NCI-H82 treated with DMSO at 0.1 percent for 48 hours (cell line): ENCODE measurements at regions not wholly inside any gene's neighbourhood (a gene's known extent, or its start where the extent isn't known, plus 50 kb on each side); places are given as distances from the start of the nearest gene placed in this dataset.
"Not testable (repeated sequence)": the region's sequence is repeated elsewhere in the genome, so short reads cannot be mapped to it uniquely, and the experiment has no call there.

Experiments
- DNase-seq: peaks from one replicate; lab custom pipeline; 2025; ENCODE audit not compliant: unreplicated experiment; lab: John Stamatoyannopoulos, UW

DNA sequence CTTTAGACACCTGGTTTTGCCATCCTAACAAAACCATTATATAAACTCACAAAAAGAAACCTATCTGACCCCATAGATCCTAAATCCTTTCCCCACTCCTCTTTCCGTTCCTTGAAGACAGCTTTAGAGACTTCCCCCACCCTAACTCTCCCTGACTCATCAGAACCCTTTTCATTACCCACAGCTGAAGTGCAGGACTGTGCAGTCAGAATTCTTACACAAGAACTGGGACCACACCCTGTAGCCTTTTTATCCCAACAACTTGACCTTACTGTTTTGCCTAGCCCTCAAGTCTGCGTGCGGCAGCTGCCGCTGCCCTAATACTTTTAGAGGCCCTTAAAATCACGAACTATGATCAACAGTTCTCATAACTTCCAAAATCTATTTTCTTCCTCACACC is 254.9 kb upstream of the GULP1 start:
- DNase-seq, result not testable (repeated sequence)

GRCh38 chr2:188039307-188039706 is 252.4 kb upstream of the GULP1 start:
- DNase-seq, result no peak

DNA sequence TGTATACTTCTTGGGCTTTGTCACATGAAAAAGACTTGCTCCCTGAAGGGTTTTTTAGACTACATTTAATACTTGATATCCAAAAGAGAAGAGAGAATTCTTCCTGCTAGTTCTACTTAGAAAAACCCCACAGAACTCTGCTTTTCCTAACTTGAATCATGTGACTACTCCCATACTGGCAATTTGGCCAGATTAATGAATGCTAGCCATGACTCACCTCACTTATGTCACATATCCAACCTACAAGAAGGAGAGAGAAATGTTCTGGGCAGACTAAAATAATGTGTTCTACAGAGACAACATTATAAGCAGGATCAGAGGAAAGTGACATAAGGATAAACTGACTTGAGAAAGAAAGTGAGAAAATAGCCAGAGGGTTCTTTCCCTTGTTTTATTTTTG is 249.3 kb upstream of the GULP1 start:
- no peak for DNase-seq

- DNase-seq, result no peak
Measured at GRCh38 chr2:188045016-188045415, 246.7 kb upstream of the GULP1 start.

- DNase-seq, result no peak
Measured at GRCh38 chr2:188046437-188046836, 245.2 kb upstream of the GULP1 start.

DNA sequence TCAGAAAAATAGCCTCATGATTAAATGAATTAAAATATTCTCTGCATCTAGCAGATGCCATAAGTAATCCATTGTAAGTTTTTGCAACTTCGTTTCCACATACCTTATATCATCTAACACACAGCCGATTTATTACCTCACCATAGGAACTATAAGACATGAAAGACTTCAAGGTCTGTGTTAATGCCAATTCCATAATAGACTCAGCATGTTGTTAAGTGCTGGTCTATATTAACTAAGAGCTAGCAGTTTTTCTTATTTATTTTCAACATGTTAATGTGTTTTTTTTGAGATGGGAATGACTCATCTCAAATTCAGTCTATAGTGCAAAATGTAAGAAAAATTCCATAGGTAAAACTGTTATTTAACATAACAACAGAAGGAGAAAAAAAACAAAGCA is 243.9 kb upstream of the GULP1 start:
- DNase-seq, result no peak

DNA sequence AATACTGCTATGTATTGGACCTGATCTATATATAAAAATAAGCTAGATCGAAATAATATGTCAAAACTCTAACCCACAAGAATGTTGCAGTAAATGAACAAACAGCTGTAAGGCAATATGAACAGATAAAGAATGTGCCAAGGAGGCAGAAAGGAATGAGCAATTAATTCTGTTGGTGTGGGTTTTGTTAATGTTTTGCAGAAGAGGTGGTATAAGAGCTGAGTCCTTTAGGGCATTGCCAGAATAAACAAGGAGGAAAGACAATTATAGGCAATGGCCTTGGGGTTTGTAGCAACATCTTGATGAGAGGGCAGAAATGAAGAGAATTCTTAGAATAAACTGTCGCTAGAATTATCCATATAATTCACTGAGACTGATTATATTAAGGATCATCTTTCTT is 240.9 kb upstream of the GULP1 start:
- DNase-seq, result no peak

GRCh38 chr2:188051706-188052105 is 240.0 kb upstream of the GULP1 start:
- DNase-seq, result no peak

DNA sequence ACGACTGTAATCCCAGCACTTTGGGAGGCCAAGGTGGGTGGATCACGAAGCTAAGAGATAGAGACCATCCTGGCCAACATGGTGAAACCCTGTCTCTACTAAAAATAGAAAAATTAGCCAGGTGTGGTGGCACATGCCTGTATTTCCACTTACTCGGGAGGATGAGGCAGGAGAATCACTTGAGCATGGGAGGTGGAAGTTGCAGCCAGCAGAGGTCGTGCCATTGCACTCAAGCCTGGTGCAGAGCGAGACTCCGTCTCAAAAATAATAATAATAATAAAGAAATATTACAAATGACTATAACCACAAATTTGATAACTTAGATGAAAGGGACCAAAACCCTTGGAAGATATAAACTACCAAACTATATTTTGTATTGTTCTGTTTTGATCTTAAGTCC is 226.3 kb upstream of the GULP1 start:
- DNase-seq, result no peak

- DNase-seq, result no peak
Measured at GRCh38 chr2:188068093-188068492, 223.6 kb upstream of the GULP1 start.

GRCh38 chr2:188076149-188077056 is 215.3 kb upstream of the GULP1 start:
- DNase-seq, result no peak

DNA sequence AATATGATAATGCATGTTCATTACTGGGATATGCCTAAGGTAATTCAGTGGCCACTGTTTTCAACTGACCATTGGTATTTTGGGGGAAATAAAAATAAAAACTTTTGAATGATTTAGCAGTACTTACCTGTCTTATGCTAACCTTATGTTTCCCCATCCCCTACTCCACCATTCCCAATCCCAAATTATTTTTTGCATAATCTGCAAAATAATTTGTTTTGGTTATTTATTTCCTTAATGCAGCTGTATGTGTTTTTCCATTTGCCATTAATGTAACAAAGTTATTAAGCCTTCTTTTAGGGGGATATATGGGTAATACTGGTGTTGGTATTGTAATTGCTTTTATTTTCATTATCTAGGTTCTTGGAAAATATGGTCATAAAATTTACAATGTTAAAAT is 213.9 kb upstream of the GULP1 start:
- DNase-seq, result no peak

DNA sequence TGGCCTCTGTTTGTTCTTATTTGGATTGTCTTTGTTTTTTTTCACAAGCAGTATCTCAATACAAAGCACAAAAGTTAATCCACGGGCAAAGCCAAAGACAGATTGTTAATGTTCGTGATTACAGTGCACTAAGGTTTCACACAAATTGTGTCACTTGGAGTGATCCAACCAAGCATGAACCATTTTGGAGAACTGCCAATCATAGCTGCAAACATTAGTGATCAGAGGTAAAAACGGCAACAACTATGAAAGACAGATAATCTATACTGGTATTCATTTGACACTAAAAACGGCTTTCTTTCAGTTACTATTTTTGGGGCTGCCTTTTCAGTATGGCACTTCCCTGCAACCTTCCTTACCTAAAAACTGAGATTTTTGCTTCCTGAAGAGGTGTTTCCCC is 213.1 kb upstream of the GULP1 start:
- DNase-seq, result no peak

DNA sequence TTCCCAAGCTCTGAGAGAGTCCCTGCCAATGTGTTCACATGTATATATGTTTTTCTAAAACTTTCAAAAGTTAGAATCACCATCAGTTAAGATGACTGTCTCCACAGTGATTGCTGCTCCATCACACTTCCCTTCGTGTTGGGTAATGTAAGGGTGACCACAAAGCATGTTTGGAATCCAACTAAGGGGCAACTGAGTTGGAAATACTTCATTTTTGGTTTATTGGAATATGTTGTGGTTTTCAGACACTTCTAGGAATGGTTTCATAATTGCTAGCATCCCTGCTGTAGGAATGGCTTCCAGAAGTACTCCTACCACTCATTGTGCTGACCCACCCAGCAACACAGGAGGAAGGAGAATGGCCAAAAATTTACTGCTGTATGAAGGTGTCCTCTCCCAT is 212.5 kb upstream of the GULP1 start:
- DNase-seq, result no peak

- no peak for DNase-seq
Measured at GRCh38 chr2:188085421-188085820, 206.3 kb upstream of the GULP1 start.

GRCh38 chr2:188089901-188090300 is 201.8 kb upstream of the GULP1 start:
- DNase-seq, result no peak

DNA sequence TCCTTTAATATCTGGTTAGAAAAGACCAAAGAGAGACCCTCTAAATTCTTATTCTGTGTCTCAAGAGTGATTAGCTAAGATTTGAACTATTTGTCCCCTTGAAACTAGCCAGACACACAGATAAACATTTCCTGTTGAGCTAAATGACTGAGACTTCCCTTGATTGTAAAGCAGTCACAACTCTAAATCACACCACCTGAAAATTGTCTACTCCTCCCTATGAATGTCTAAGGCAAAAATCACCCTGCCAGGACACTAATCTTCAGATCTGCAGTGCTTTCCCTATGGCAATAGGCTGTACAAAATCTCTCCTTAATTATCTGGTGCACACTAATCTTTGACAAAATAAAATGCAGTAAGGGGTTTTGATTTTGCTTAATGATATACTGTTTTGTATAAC is 200.5 kb upstream of the GULP1 start:
- no peak for DNase-seq

- no peak for DNase-seq
Measured at GRCh38 chr2:188092734-188093133, 198.9 kb upstream of the GULP1 start.

DNA sequence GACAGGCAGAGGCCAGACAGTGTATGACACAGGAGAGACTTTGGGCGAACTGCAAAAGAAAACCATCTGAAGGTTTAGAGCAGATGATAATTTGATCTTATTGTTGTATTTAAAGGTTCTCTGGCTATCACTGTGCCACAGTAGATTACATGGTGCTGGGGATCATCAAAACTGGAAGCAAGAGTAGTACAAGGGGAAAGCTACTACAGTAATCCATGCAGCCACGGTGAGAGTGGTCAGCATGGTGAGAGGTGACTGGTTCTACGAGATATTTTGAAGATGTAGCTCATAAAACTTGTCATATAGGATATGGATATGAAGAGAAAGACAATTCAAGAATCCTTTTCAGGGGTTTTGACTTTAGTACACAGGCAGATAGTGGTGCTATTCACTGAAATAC is 194.8 kb upstream of the GULP1 start:
- no peak for DNase-seq

DNA sequence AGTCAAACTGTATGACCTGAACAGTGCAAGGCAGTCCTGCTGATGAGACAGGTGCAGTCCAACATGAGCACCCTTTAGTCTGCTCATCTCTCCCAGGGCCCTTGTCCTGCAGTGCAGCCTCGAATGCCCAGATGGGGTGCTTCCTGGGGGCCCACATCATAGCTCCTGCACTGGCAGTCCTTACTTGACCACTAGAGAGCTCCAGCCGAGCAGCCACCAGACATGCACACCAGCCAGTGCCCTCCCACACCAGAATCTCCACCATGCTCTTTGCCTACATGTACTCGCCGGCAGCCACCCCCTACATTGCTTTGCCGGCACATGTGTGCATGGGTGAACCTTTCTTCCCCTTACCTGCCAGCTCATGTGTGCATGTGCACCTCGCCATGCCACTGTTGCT is 188.8 kb upstream of the GULP1 start:
- no peak for DNase-seq

GRCh38 chr2:188114014-188114413 is 177.7 kb upstream of the GULP1 start:
- no peak for DNase-seq

- no peak for DNase-seq
Measured at GRCh38 chr2:188117706-188118105, 174.0 kb upstream of the GULP1 start.

DNA sequence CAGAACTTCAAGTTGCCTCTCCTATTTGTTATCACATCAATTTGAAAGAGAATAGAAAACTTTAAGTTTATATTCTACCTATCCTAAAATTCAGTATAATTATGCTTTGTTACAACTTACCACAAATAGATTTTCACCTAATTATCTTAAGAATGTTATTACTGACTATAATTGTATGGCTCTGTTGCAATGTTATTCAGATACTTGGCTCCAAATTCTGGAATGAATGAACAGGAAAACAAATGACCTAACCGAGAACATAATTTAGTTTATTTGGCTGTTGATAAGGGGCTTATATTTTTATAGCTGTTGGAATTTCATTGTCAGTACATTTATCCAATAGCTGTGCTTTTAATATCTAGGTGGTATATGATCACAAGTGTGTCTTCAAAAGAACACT is 173.2 kb upstream of the GULP1 start:
- no peak for DNase-seq
